HEK293 (cell line): ENCODE measurements at regions not wholly inside any gene's neighbourhood (a gene's known extent, or its start where the extent isn't known, plus 50 kb on each side); places are given as distances from the start of the nearest gene placed in this dataset.

Experiments used
- CTCF ChIP-seq: fragments of 450-650 bp; formaldehyde crosslinking; IDR thresholded peaks from 2 replicates; pipeline ENCODE4 v1.5.1; 2016; ENCODE audit warnings: missing biosample characterization, missing genetic modification characterization
- FEZF1 ChIP-seq: fragments of 450-650 bp; formaldehyde crosslinking; IDR thresholded peaks from 2 replicates; pipeline ENCODE4 v1.5.1; 2016; ENCODE audit warnings: missing biosample characterization, missing genetic modification characterization
- GLIS2 ChIP-seq: fragments of 450-650 bp; formaldehyde crosslinking; IDR thresholded peaks from 2 replicates; pipeline ENCODE4 v1.5.1; 2016; ENCODE audit warnings: missing biosample characterization, missing genetic modification characterization
- PRDM10 ChIP-seq: fragments of 450-650 bp; formaldehyde crosslinking; IDR thresholded peaks from 2 replicates; pipeline ENCODE4 v1.5.1; 2016; ENCODE audit warnings: missing biosample characterization, missing genetic modification characterization
- REST ChIP-seq: fragments of 450-650 bp; formaldehyde crosslinking; IDR thresholded peaks from 2 replicates; pipeline ENCODE4 v1.5.1; 2016; ENCODE audit warnings: missing biosample characterization, missing genetic modification characterization
- TCF7L2 ChIP-seq: IDR thresholded peaks from 2 replicates; pipeline ENCODE4 v1.6.1; 2011; ENCODE audit warnings: low read depth, mild to moderate bottlenecking, inconsistent platforms, low read length, moderate library complexity, borderline replicate concordance
- ZBTB11 ChIP-seq: fragments of 450-650 bp; formaldehyde crosslinking; conservative IDR thresholded peaks from 2 replicates; pipeline ENCODE4 v1.5.1; 2016; ENCODE audit warnings: low read depth, missing biosample characterization, missing genetic modification characterization
- ZFP37 ChIP-seq: fragments of 450-650 bp; formaldehyde crosslinking; IDR thresholded peaks from 2 replicates; pipeline ENCODE4 v1.5.1; 2016; ENCODE audit warnings: missing biosample characterization, missing genetic modification characterization
- ZNF138 ChIP-seq: fragments of 450-650 bp; formaldehyde crosslinking; IDR thresholded peaks from 2 replicates; pipeline ENCODE4 v1.5.1; 2016; ENCODE audit warnings: missing biosample characterization, missing genetic modification characterization, borderline replicate concordance
- ZNF169 ChIP-seq: fragments of 450-650 bp; formaldehyde crosslinking; IDR thresholded peaks from 2 replicates; pipeline ENCODE4 v1.5.1; 2016; ENCODE audit warnings: missing biosample characterization, missing genetic modification characterization
- ZNF292 ChIP-seq: fragments of 450-650 bp; formaldehyde crosslinking; IDR thresholded peaks from 2 replicates; pipeline ENCODE4 v1.5.1; 2016; ENCODE audit warnings: low read depth, missing biosample characterization, missing genetic modification characterization, borderline replicate concordance
- ZNF510 ChIP-seq: fragments of 450-650 bp; formaldehyde crosslinking; IDR thresholded peaks from 2 replicates; pipeline ENCODE4 v1.5.1; 2018; ENCODE audit warnings: mild to moderate bottlenecking, missing genetic modification characterization, missing biosample characterization; ENCODE audit not compliant: insufficient replicate concordance
- ZNF768 ChIP-seq: fragments of 450-650 bp; formaldehyde crosslinking; IDR thresholded peaks from 2 replicates; pipeline ENCODE4 v1.5.1; 2018; ENCODE audit warnings: missing biosample characterization, mild to moderate bottlenecking, missing genetic modification characterization
- ZSCAN23 ChIP-seq: fragments of 450-650 bp; formaldehyde crosslinking; IDR thresholded peaks from 2 replicates; pipeline ENCODE4 v1.5.1; 2016; ENCODE audit warnings: missing biosample characterization, missing genetic modification characterization

GRCh38 chr14:66092206-66092605, 394.0 kb upstream of the CCDC196 start:
- no peak for TF ChIP-seq ZBTB11
- no peak for TF ChIP-seq ZFP37 (tag by site-specific recombination)
- no peak for TF ChIP-seq ZNF510 (tag by site-specific recombination)
- TF ChIP-seq CTCF (tag by site-specific recombination): no peak
- TF ChIP-seq ZNF169 (tag by site-specific recombination): no peak
- TF ChIP-seq ZSCAN23 (tag by site-specific recombination): no peak
- no peak for TF ChIP-seq REST (tag by site-specific recombination)
- no peak for TF ChIP-seq ZNF138 (tag by site-specific recombination)
- no peak for TF ChIP-seq GLIS2 (tag by site-specific recombination)
- no peak for TF ChIP-seq ZNF292 (tag by site-specific recombination)
- TF ChIP-seq PRDM10: no peak
- TF ChIP-seq ZNF768 (tag by site-specific recombination): no peak
- TF ChIP-seq FEZF1 (tag by site-specific recombination): no peak
- no peak for TF ChIP-seq TCF7L2
